ENCODE measurements at regions not wholly inside any gene's neighbourhood (a gene's known extent, or its start where the extent isn't known, plus 50 kb on each side); places are given as distances from the start of the nearest gene placed in this dataset.

- TF ChIP-seq CTCF (IDR thresholded peaks at IDR 0.05; ENCODE audit: low read length) (no peak), EZH2 (IDR thresholded peaks at IDR 0.05; ENCODE audit: borderline replicate concordance, low read length) (no peak)
Measured at GRCh38 chr9:90296539-90296938, 346.1 kb downstream of the DIRAS2 start.

Data from OCI-LY1 (cell line).